Lower lobe of right lung (tissue), 2 donors: ENCODE measurements at regions not wholly inside any gene's neighbourhood (a gene's known extent, or its start where the extent isn't known, plus 50 kb on each side); places are given as distances from the start of the nearest gene placed in this dataset.

Experiments
- ATAC-seq, 2 donors: fragments of 200-7000 bp; cut with Tn5 transposase; one replicate each; pipeline ENCODE4 v1.9.1; 2020 to 2022; ENCODE audit warnings: mild to moderate bottlenecking in 2 of 2, moderate library complexity in 2 of 2
- DNase-seq: peaks from one replicate; pipeline ENCODE4 v3.0.0-alpha.2; 2020
- H3K27ac ChIP-seq: fragments of 200-600 bp; one replicate; pipeline ENCODE4 v1.8.0; 2022
- H3K27me3 ChIP-seq: fragments of 200-600 bp; one replicate; pipeline ENCODE4 v1.8.0; 2022; ENCODE audit warnings: low read depth
- H3K36me3 ChIP-seq: fragments of 200-600 bp; one replicate; pipeline ENCODE4 v1.8.0; 2022; ENCODE audit warnings: mild to moderate bottlenecking
- H3K4me1 ChIP-seq: fragments of 200-600 bp; one replicate; pipeline ENCODE4 v1.8.0; 2022
- H3K4me3 ChIP-seq: fragments of 200-600 bp; one replicate; pipeline ENCODE4 v1.8.0; 2022; ENCODE audit warnings: mild to moderate bottlenecking
- H3K9me3 ChIP-seq: fragments of 200-600 bp; one replicate; pipeline ENCODE4 v1.8.0; 2022
- CTCF ChIP-seq: fragments of 200-600 bp; IDR thresholded peaks from one replicate; pipeline ENCODE4 v1.8.0; 2022; ENCODE audit warnings: antibody characterized with exemption, mild to moderate bottlenecking
- intact Hi-C: fragments of 100-400 bp; cut with DNase I; formaldehyde crosslinking; loops from one replicate; pipeline ENCODE4 v1.11.0; 2022
- donor health status: DM: no; HTN: yes; CAD: no; lungs with severe emphysema.

- Histone ChIP-seq H3K36me3 (no peaks in the 10 kb centered on the region), H3K4me3 (no peak overlapping the region), H3K27me3 (no peaks in the 10 kb centered on the region), H3K9me3 (no peaks in the 10 kb centered on the region), H3K27ac (no peak overlapping the region), H3K4me1 (peaks cover 15% of the 10 kb centered on the region)
- TF ChIP-seq CTCF, result no peak
- ATAC-seq (no peak), DNase-seq (no peak)
- intact Hi-C loops, result no loop called here
Measured at GRCh38 chr9:91067306-91067860, 265.8 kb downstream of the SYK start.

GRCh38 chr9:91071184-91071990, 269.8 kb downstream of the SYK start:
- no peak overlapping the region for H3K4me3 ChIP-seq
- TF ChIP-seq CTCF, result no peak
- H3K27ac ChIP-seq, result no peak overlapping the region
- ATAC-seq, result no peak
- no peaks in the 10 kb centered on the region for H3K9me3 ChIP-seq
- no peaks in the 10 kb centered on the region for H3K27me3 ChIP-seq
- peaks cover 30% of the 10 kb centered on the region for H3K4me1 ChIP-seq
- DNase-seq, result no peak
- H3K36me3 ChIP-seq, result no peaks in the 10 kb centered on the region
- intact Hi-C loops, result no loop called here

GRCh38 chr9:91073049-91073810, 271.6 kb downstream of the SYK start:
- peak; percentile 70 to 83 for ATAC-seq
- Histone ChIP-seq H3K9me3 (no peaks in the 10 kb centered on the region), H3K36me3 (no peaks in the 10 kb centered on the region), H3K27ac (no peak overlapping the region), H3K4me3 (no peak overlapping the region), H3K4me1 (peaks cover 34% of the 10 kb centered on the region), H3K27me3 (no peaks in the 10 kb centered on the region)
- peak; percentile 68 for DNase-seq
- no peak for TF ChIP-seq CTCF
- intact Hi-C loops, result no loop called here

- H3K9me3 ChIP-seq, result no peaks in the 10 kb centered on the region
- no peaks in the 10 kb centered on the region for H3K27me3 ChIP-seq
- ATAC-seq (no peak), DNase-seq (no peak)
- H3K36me3 ChIP-seq, result no peaks in the 10 kb centered on the region
- H3K4me3 ChIP-seq, result no peak overlapping the region
- intact Hi-C loops, result no loop called here
- no peak overlapping the region for H3K27ac ChIP-seq
- peaks cover 39% of the 10 kb centered on the region for H3K4me1 ChIP-seq
- TF ChIP-seq CTCF, result no peak
Measured at GRCh38 chr9:91073811-91074771, 272.5 kb downstream of the SYK start.

- no peak overlapping the region for H3K27ac ChIP-seq
- TF ChIP-seq CTCF, result no peak
- no peaks in the 10 kb centered on the region for H3K27me3 ChIP-seq
- no peak for DNase-seq
- H3K4me1 ChIP-seq, result peaks cover 39% of the 10 kb centered on the region
- no peak for ATAC-seq
- intact Hi-C loops, result no loop called here
- no peaks in the 10 kb centered on the region for H3K36me3 ChIP-seq
- H3K9me3 ChIP-seq, result no peaks in the 10 kb centered on the region
- no peak overlapping the region for H3K4me3 ChIP-seq
Measured at GRCh38 chr9:91074866-91075265, 273.2 kb downstream of the SYK start.
